GM21528 (cell line): ENCODE measurements at regions not wholly inside any gene's neighbourhood (a gene's known extent, or its start where the extent isn't known, plus 50 kb on each side); places are given as distances from the start of the nearest gene placed in this dataset.
"Not testable (repeated sequence)": the region's sequence is repeated elsewhere in the genome, so short reads cannot be mapped to it uniquely, and the experiment has no call there.

Experiments
- ATAC-seq: cut with Tn5 transposase; IDR thresholded peaks from one replicate; pipeline ENCODE4 v1.9.1; 2021; ENCODE audit warnings: mild to moderate bottlenecking, moderate library complexity; ENCODE audit not compliant: unreplicated experiment, low FRiP score

DNA sequence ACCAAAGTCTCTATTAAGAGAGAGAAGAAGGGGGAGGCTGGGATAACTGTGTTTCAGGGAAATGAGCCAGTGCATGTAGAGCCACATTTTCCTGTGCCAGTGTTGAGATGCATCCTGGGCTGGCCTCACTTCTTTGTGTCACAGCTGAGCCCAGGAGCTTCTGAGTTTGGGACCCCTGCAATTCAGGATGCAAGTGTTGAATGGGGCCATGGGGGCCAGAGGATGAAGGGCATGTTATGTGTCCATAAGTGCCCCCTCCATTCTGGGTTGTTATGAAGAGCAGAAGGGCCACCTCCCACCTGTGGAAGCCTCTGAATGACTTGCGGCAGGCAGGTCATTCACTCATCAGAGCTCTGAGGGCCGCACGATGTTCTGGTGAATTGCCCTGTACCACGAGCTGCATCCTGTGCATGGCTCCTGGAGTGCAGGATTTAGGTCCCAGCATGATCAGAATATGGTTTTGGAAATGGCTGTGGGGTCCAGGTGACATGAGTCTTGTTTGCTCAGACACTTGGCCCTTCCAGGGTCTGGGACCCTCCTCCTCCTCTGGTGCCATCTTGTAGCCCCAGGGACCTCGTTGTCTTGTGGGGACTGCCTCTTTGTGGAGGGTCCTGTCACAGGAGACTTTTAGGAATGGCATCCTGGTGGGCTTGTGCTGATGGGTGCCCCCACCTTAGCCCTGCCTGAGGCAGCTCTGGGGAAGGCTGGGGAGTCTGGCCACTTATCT lies 115.4 kb upstream of the PITX1 start:
- ATAC-seq, result no peak

- no peak for ATAC-seq
Measured at GRCh38 chr5:135147294-135148090, 113.5 kb upstream of the PITX1 start.

DNA sequence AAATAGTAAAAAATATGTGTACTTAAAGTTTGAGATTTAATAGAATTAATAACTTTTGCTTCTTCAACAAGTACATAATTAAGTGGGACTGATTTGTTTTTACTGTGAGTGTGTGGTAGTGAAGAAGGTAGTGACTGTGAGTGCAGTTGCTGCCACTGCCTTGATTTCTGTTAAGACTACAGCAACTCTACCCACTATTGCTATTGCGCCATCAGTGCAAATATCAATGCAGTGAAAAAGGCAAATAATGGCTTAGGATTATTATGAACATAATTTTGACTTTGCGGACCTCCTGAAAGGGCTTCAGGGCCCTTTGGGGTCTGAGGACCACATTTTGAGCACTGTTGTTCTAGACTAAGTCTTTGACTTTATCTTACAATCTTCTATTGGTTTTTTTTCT lies 112.0 kb upstream of the PITX1 start:
- no peak for ATAC-seq

GRCh38 chr5:135143682-135144081 lies 109.7 kb upstream of the PITX1 start:
- ATAC-seq, result not testable (repeated sequence)

- ATAC-seq, result no peak
Measured at GRCh38 chr5:135141303-135142268, 107.6 kb upstream of the PITX1 start.

GRCh38 chr5:135140446-135141204 lies 106.6 kb upstream of the PITX1 start:
- ATAC-seq, result no peak

- ATAC-seq, result no peak
Measured at GRCh38 chr5:135139381-135140134, 105.5 kb upstream of the PITX1 start.

GRCh38 chr5:135138116-135138850 lies 104.3 kb upstream of the PITX1 start:
- ATAC-seq, result no peak

DNA sequence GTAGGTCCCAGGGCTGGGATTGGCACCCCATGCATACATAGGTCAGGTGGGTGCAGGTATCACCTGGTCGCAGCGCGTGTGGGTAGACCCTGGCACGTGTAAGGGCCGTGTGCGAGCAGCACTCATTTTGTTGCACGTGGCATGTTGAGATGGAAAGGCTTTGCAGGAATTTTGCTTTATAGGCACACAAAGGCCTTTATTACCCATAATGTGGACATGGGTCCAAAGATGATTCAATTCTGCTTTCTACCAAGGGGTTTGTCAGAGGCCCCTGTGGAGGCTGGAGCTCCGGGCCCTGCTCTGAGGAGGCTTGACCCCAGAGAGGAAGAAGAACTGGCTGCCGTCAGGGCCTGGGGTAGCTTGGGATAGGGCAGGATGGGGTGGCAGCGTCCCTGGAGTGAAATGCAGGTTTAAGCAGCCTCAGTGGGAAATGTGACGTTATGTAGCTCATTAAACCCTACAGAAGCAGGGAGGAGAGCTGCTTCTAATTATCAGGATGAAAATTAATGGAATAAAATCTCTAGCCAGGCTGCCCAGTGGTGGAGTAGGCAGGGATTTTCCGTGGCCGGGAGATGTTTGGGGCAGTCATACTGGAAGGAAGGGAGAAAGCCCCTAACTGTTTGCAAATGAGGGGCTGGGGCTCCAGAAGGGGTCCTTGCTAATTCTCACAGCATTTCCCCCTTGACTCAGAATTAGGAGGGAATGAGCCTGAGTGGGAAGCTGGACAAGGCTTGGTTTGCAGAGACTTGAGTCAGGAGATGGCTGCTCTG lies 103.3 kb upstream of the PITX1 start:
- no peak for ATAC-seq

DNA sequence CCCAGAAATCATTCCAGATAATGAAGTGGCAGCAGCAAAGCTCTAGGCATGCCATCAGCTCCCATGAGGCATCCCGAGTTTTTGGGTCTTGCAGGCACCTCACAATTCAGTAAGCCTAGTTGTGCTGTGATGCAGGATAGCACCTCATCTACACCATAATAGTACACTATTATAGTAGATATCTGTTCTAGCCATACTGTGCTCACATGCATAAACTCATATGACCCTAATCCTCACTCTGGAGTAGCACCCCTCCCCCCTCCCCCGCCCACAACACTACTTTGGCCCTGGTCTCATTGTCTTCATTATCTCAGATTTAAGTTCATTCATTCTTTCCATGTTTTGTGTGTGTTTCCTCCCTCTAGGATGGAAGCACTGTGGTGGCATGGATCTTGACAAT lies 102.5 kb upstream of the PITX1 start:
- ATAC-seq, result no peak

GRCh38 chr5:135135530-135136226 lies 101.7 kb upstream of the PITX1 start:
- ATAC-seq, result no peak

GRCh38 chr5:135134691-135135381 lies 100.8 kb upstream of the PITX1 start:
- ATAC-seq, result no peak

DNA sequence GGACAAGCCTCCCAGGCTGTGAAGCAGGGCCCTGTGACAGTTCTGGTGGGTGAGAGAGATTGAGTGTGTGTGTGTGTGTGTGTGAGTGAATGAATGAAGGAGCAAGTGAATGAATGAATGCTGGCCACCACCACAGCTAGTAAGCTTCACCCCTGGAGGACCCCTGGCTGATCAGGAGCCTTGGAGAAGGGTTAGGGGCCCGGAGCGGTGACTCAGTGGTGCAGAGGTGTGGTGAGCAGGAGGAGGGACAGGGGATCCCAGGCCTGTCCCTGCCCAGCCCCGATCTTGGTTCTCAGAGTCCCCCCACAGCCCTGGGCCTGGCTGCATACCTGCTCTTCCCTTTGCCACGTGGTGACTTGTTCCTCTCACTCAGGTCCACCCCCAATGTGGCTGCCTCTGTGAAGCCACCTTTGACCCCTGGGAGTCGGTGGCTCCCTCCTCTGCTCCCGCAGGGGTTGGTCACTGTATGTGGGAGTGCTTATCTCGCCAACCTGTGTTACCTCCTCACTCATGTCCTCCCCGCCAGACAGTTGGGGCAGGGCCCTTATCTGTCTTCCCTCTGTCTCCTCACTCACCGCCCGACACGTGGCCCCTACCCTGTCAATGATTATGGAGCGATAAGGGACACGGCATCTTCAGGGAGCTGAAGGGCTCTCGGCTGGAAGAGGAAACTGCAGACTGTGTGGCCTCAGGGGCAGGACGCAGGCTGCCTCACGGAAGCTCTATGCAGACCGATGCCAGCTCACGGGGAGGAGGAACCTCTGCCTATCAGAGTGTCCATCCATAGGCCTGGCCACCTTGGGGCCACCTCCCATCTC lies 99.9 kb upstream of the PITX1 start:
- ATAC-seq, result no peak

GRCh38 chr5:135133181-135133580 lies 99.2 kb upstream of the PITX1 start:
- ATAC-seq, result no peak

DNA sequence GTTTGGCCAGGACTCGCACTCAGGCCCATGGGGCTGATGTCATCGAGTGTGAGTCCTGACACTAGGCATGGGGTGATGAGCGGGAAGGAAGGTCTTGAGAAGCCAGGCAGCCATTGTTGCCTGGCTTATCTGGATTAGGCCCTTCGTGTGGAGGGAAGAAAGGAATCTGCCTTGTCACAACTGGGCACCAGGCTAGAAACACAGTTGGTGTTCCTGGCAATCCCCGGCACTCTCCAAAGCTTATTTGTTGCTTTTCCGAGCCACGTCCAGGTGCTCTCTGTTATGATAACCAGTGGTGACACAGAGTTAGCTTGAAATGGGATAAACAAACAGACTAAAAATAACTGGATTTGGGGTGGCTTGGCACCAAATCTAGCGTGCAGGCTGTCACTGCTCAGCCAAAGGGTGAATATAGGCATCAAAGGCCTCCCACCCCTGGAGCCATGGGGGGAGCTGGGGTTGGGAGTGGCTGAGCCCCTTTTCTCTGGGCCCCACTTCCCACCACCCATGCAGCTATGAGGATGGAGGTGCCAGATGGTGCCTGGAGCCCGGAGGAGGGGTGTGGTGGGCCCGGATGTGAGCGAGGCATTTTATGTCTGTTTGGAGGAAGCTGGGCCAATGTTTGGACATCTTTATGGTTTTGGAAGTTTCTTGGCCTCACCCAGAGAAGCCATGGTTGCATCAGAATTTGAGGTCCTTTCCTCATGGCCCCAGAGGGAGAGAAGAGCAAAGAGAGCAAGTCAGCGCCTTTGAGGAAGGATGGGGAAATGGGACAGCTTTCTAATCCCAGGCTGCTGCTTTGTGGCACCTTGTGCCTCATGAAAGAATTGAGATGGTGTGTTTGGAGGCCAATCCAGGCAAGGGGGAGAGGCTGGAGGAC lies 98.0 kb upstream of the PITX1 start:
- no peak for ATAC-seq
